ENCODE measurements at regions not wholly inside any gene's neighbourhood (a gene's known extent, or its start where the extent isn't known, plus 50 kb on each side); places are given as distances from the start of the nearest gene placed in this dataset.

DNA sequence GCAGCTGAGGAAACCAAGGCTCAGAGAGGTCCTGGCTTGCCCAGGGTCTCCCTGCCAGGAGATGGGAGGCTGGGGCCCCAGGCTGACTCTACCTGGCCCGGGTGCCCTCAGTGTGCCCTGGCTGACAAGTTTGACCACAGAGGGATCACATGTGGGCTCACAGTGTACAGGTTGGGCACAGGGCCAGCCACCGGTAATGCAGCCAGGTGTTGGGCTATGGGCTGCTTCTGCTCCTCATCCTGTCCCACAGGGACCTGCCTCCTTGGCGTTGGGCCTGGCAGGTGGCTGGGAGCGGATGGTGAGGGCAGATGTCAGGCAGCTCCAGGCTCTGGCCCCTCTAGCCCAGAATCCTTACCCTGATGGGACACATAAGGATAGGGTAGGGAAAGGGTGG, 250.5 kb downstream of the LOXHD1 start:
- DNase-seq, result peak; percentile 44 to 60
- intact Hi-C loops (cut with DNase I), result no loop called here
- H3K27me3 ChIP-seq, result no peaks in the 10 kb centered on the region
- no peak overlapping the region for H3K27ac ChIP-seq
- no peak for TF ChIP-seq POLR2A (IDR thresholded peaks at IDR 0.05)
- TF ChIP-seq, protein P1, sequence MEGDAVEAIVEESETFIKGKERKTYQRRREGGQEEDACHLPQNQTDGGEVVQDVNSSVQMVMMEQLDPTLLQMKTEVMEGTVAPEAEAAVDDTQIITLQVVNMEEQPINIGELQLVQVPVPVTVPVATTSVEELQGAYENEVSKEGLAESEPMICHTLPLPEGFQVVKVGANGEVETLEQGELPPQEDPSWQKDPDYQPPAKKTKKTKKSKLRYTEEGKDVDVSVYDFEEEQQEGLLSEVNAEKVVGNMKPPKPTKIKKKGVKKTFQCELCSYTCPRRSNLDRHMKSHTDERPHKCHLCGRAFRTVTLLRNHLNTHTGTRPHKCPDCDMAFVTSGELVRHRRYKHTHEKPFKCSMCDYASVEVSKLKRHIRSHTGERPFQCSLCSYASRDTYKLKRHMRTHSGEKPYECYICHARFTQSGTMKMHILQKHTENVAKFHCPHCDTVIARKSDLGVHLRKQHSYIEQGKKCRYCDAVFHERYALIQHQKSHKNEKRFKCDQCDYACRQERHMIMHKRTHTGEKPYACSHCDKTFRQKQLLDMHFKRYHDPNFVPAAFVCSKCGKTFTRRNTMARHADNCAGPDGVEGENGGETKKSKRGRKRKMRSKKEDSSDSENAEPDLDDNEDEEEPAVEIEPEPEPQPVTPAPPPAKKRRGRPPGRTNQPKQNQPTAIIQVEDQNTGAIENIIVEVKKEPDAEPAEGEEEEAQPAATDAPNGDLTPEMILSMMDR (IDR thresholded peaks at IDR 0.05), result no peak
- H3K36me3 ChIP-seq, result no peaks in the 10 kb centered on the region
- WGBS, 2 donors, result 40 to 80% methylated on average over 1 to 2 of the region's 4 CpGs
- H3K4me1 ChIP-seq, result peaks cover 11 to 31% of the 10 kb centered on the region in 2 donors
- no peaks in the 10 kb centered on the region for H3K9me3 ChIP-seq
- no peak overlapping the region for H3K4me3 ChIP-seq (replicated peaks in 1 of 3)

DNA sequence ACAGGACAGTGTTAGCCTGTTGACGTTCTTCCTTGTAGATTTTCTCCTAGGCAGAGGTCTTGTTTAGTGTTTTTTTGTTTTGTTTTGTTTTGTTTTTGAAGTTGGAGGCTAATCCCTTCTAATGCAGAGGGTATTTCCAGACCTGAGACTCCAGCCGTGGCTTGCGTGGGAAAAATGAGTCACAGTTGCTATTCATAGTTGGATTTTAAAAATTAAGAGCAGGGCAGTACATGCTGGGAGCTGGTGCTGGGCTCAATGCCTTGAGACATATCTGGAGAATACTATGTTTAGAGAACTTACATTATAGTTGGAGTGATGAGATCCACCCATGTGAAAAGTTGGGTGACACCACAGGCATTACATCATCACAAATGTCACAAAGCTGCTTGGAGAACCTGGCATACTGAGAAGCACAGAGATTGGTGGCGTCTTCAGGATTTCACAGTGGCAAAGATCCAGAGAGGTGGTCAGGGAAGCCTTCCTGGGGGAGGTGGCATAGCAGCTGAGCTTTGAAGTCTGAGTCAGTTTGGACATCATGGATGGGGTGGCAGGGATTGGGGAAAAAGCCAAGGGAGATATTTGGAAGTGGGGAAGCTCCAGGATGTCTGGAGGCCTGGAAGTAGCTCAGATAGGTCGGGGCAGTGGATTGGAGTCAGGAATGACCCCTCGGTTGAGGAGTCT, 249.4 kb downstream of the LOXHD1 start:
- Histone ChIP-seq H3K27me3 (no peaks in the 10 kb centered on the region), H3K36me3 (no peaks in the 10 kb centered on the region), H3K27ac (no peak overlapping the region), H3K4me1 (peaks cover 13 to 31% of the 10 kb centered on the region in 2 donors), H3K4me3 (replicated peaks in 1 of 3) (no peak overlapping the region), H3K9me3 (no peaks in the 10 kb centered on the region)
- no peak for DNase-seq
- intact Hi-C loops (cut with DNase I), result no loop called here
- 74 to 81% methylated on average over 6 of the region's 6 CpGs for WGBS, 2 donors
- no peak for TF ChIP-seq POLR2A (IDR thresholded peaks at IDR 0.05)
- TF ChIP-seq, protein P1 (IDR thresholded peaks at IDR 0.05), result no peak

DNA sequence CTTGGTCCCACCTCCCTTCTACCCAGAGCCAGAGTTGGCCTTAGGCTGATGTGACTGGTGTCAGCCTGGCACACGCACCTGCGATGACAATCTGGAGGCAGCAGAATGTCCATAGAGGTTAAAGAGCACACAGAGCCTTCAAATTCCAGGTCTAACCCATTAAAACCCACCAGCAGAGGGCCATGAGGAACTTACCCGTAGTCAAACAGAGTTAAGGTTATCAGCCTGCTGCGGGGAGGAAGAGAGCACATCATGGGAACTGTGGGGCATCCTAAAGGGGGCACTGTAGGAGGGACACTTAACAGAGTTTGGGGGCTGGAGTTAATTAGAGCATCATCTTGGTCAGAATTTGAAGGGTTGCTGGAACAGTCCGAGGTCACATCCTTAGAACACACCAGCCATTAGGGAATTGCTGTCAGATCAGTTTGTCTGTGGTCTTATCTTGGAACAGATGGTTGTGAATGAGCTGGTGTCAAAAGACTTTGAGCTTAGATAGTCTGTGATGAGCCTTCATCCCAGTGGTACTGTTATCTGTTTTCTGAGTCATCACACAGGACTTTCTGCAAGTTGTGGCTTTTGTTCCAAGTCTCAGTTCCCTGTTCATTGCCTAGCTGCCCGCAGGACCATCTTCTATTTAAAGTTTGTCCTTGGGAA, 248.6 kb downstream of the LOXHD1 start:
- no peak for TF ChIP-seq POLR2A (IDR thresholded peaks at IDR 0.05)
- TF ChIP-seq, protein P1 (IDR thresholded peaks at IDR 0.05), result no peak
- Histone ChIP-seq H3K27me3 (no peaks in the 10 kb centered on the region), H3K36me3 (no peaks in the 10 kb centered on the region), H3K4me1 (peaks cover 18 to 37% of the 10 kb centered on the region in 2 donors), H3K4me3 (replicated peaks in 1 of 3) (no peak overlapping the region), H3K9me3 (no peaks in the 10 kb centered on the region), H3K27ac (no peak overlapping the region)
- intact Hi-C loops (cut with DNase I), result no loop called here
- 87 to 88% methylated on average over 6 of the region's 6 CpGs for WGBS, 2 donors
- DNase-seq, result no peak

DNA sequence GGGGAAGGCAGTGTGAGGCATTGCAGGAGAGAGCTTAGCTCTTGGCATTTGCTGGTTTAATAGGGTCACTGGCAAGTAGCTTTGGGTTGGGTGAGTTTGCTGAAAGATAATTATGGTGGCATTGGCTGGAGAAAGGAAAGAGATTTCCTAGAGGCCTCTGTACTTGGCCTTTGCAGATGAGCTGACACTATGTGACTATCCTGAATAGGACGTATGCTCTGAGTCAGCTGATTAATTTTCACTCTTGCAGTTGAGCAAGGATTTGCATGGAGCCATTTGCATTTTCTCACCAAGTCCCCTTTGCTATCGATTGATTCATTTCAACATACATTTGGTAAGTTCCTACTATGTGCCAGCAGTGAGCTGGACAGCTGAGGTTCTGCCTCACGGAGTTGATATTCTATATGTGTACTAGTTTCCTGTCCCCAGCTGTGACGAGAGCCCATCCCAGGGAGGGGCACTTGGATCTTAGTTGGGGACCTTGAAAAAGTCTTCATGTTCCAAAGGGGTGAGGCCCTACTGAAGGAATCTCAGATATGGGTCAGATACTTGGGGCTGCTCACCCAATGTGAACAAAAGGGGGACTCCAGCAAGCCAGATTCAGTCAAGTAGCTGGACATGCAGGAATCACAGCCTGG, 245.7 kb downstream of the LOXHD1 start:
- WGBS, 2 donors, result 86 to 89% methylated on average over 4 of the region's 4 CpGs
- peaks cover 19 to 42% of the 10 kb centered on the region in 2 donors for H3K4me1 ChIP-seq
- TF ChIP-seq POLR2A (IDR thresholded peaks at IDR 0.05), result no peak
- TF ChIP-seq, protein P1 (IDR thresholded peaks at IDR 0.05), result no peak

More for the DNA sequence above, 245.7 kb downstream of the LOXHD1 start:
- Histone ChIP-seq H3K4me3 (replicated peaks in 1 of 3) (no peak overlapping the region), H3K9me3 (no peaks in the 10 kb centered on the region), H3K27ac (peak overlapping the region in 2 of 3 donors; percentile 54 to 81), H3K27me3 (no peaks in the 10 kb centered on the region), H3K36me3 (no peaks in the 10 kb centered on the region)
- DNase-seq, result no peak
- intact Hi-C loops (cut with DNase I), result no loop called here

All from thyroid gland (tissue), 4 donors.